ENCODE measurements at regions not wholly inside any gene's neighbourhood (a gene's known extent, or its start where the extent isn't known, plus 50 kb on each side); places are given as distances from the start of the nearest gene placed in this dataset.

GRCh38 chr19:13600802-13601201 lies 94.5 kb upstream of the CACNA1A start:
- no peak for DNase-seq

- DNase-seq, result no peak
Observed at GRCh38 chr19:13600091-13600490, 93.8 kb upstream of the CACNA1A start.

GRCh38 chr19:13599681-13600080 lies 93.4 kb upstream of the CACNA1A start:
- no peak for DNase-seq

- DNase-seq, result no peak
Observed at GRCh38 chr19:13598098-13598497, 91.8 kb upstream of the CACNA1A start.

GRCh38 chr19:13597640-13598039 lies 91.4 kb upstream of the CACNA1A start:
- DNase-seq, result peak; percentile 64

- DNase-seq, result peak; percentile 79
Observed at GRCh38 chr19:13588957-13589833, 82.9 kb upstream of the CACNA1A start.

- DNase-seq, result no peak
Observed at GRCh38 chr19:13585512-13585911, 79.2 kb upstream of the CACNA1A start.

GRCh38 chr19:13583753-13584152 lies 77.5 kb upstream of the CACNA1A start:
- DNase-seq, result no peak

- no peak for DNase-seq
Observed at GRCh38 chr19:13583114-13583513, 76.8 kb upstream of the CACNA1A start.

- no peak for DNase-seq
Observed at GRCh38 chr19:13581576-13581975, 75.3 kb upstream of the CACNA1A start.

GRCh38 chr19:13579388-13580060 lies 73.2 kb upstream of the CACNA1A start:
- DNase-seq, result no peak

GRCh38 chr19:13576726-13577125 lies 70.4 kb upstream of the CACNA1A start:
- no peak for DNase-seq

- DNase-seq, result no peak
Observed at GRCh38 chr19:13574933-13575332, 68.7 kb upstream of the CACNA1A start.

- DNase-seq, result no peak
Observed at GRCh38 chr19:13573056-13573667, 66.9 kb upstream of the CACNA1A start.

GRCh38 chr19:13561461-13561860 lies 55.2 kb upstream of the CACNA1A start:
- DNase-seq, result no peak

- no peak for DNase-seq
Observed at GRCh38 chr19:13557756-13558398, 51.6 kb upstream of the CACNA1A start.

GRCh38 chr19:13556552-13556951 lies 50.3 kb upstream of the CACNA1A start:
- no peak for DNase-seq

Measured in right forelimb (tissue), 1 donor.